ENCODE measurements at regions not wholly inside any gene's neighbourhood (a gene's known extent, or its start where the extent isn't known, plus 50 kb on each side); places are given as distances from the start of the nearest gene placed in this dataset.

GRCh38 chr15:24748812-24749439, 73.4 kb downstream of the NPAP1 start (continued):
- no peak for TF ChIP-seq ZBTB33 (IDR thresholded peaks at IDR 0.05; ENCODE audit: extremely low read depth, insufficient replicate concordance, low read length)
- no peak for TF ChIP-seq RAD21 (IDR thresholded peaks at IDR 0.05; ENCODE audit: low read depth)
- TF ChIP-seq ELF1 (IDR thresholded peaks at IDR 0.05; ENCODE audit: borderline replicate concordance, low read depth), result no peak
- TF ChIP-seq POLR2AphosphoS5 (IDR thresholded peaks at IDR 0.05; ENCODE audit: low read depth, low read length), result no peak
- TF ChIP-seq TCF7L2 (IDR thresholded peaks at IDR 0.05; ENCODE audit: borderline replicate concordance, extremely low read depth, insufficient read depth, insufficient read length), result no peak
- no peak for TF ChIP-seq CBX3 (IDR thresholded peaks at IDR 0.05; ENCODE audit: low read depth)

- DNase-seq (ENCODE audit: low read depth, low spot score) (no peak), ATAC-seq (no peak)
- Histone ChIP-seq H3K36me3 (ENCODE audit: control insufficient read depth in 1 of 2, insufficient read depth in 2 of 2, low read length in 2 of 2) (no peaks in the 10 kb centered on the region), H3K9me2 (ENCODE audit: insufficient read depth) (no peaks in the 10 kb centered on the region), H3K9ac (ENCODE audit: low read length) (no peak overlapping the region), H4K20me1 (ENCODE audit: insufficient read depth) (no peaks in the 10 kb centered on the region), H3K27ac (ENCODE audit: low read depth, low read length) (no peak overlapping the region), H3K9me3 (ENCODE audit: control insufficient read depth in 1 of 2, insufficient read depth in 1 of 2, low read depth in 1 of 2, low read length in 2 of 2) (peaks cover 12 to 30% of the 10 kb centered on the region in 2 experiments; a peak in 2 of 4 replicates), H3K4me3 (replicated peaks in 1 of 2; ENCODE audit: low read depth in 1 of 2, low read length in 2 of 2) (no peak overlapping the region), H3K27me3 (ENCODE audit: insufficient read depth, low read length) (no peaks in the 10 kb centered on the region), H3K79me2 (ENCODE audit: insufficient read depth, low read length) (no peaks in the 10 kb centered on the region), H3K4me1 (ENCODE audit: control insufficient read depth in 1 of 2, insufficient read depth in 2 of 2, low read length in 2 of 2) (no peaks in the 10 kb centered on the region), H2AFZ (ENCODE audit: low read depth, low read length, poor library complexity, severe bottlenecking) (no peak overlapping the region), H3K4me2 (ENCODE audit: low read length) (no peak overlapping the region)
- no TSS peak for BruUV-seq (replicated peaks)
- TF ChIP-seq SRF (IDR thresholded peaks at IDR 0.05; ENCODE audit: low read depth) (no peak), SP1 (IDR thresholded peaks at IDR 0.05; ENCODE audit: low read depth) (no peak), MAX (IDR thresholded peaks at IDR 0.05) (no peak), EZH2 (IDR thresholded peaks at IDR 0.05) (no peak), RAD21 (IDR thresholded peaks at IDR 0.05; ENCODE audit: low read depth) (no peak), YY1 (IDR thresholded peaks at IDR 0.05; ENCODE audit: extremely low read depth, insufficient replicate concordance, low read depth, low read length) (no peak), POLR2A (IDR thresholded peaks at IDR 0.05; ENCODE audit: borderline replicate concordance, extremely low read depth, insufficient read depth, insufficient read length) (no peak), POLR2AphosphoS5 (IDR thresholded peaks at IDR 0.05; ENCODE audit: low read depth, low read length) (no peak), TCF7L2 (IDR thresholded peaks at IDR 0.05; ENCODE audit: borderline replicate concordance, extremely low read depth, insufficient read depth, insufficient read length) (no peak), EZH2phosphoT487 (IDR thresholded peaks at IDR 0.05; ENCODE audit: borderline replicate concordance) (no peak), CBX3 (IDR thresholded peaks at IDR 0.05; ENCODE audit: low read depth) (no peak), ZFX (IDR thresholded peaks at IDR 0.05) (no peak), CTCF (IDR thresholded peaks at IDR 0.05 in 2 of 3, conservative IDR thresholded peaks at IDR 0.05 in 1 of 3; ENCODE audit: borderline replicate concordance in 1 of 3, insufficient read depth in 1 of 3, low read depth in 2 of 3, low read length in 2 of 3) (no peak)
- intact Hi-C loops (cut with micrococcal nuclease), result no loop called here
- RAD21 ChIA-PET (ENCODE audit: low non-redundant PET in 1 of 2, low total read pairs in 2 of 2, uncharacterized antibody in 2 of 2, unreplicated experiment in 2 of 2), result no interaction called here
- CTCF ChIA-PET, result no interaction called here
- POLR2A ChIA-PET, result no interaction called here
These were observed 76.8 kb downstream of the NPAP1 start for GRCh38 chr15:24752354-24752753.
